ENCODE measurements at regions not wholly inside any gene's neighbourhood (a gene's known extent, or its start where the extent isn't known, plus 50 kb on each side); places are given as distances from the start of the nearest gene placed in this dataset.

- Histone ChIP-seq H4K20me1 (no peaks in the 10 kb centered on the region), H3K9me3 (replicated peaks in 1 of 11) (0 out of 22 replicates have a peak, but pooled peaks cover 0 to 2% (median 0%) of the 10 kb centered on the region in 11 experiments), H3K36me3 (no peaks in the 10 kb centered on the region), H3K4me1 (peaks cover 0 to 12% (median 0%) of the 10 kb centered on the region in 10 experiments; a peak in 2 of 20 replicates), H3K4me3 (no peak overlapping the region), H3K9ac (no peak overlapping the region), H3K4me2 (no peak overlapping the region), H3K27me3 (no peaks in the 10 kb centered on the region), H3K27ac (no peak overlapping the region)
- TF ChIP-seq Cebpa-rat (IDR thresholded peaks at IDR 0.05), result no peak
Measured at GRCh38 chr19:34596115-34596514, 80.8 kb downstream of the SCGB2B2 start.

GRCh38 chr19:34595683-34596082, 81.3 kb downstream of the SCGB2B2 start:
- Histone ChIP-seq H3K27ac (no peak overlapping the region), H3K4me2 (no peak overlapping the region), H3K36me3 (no peaks in the 10 kb centered on the region), H3K4me3 (no peak overlapping the region), H3K4me1 (peaks cover 0 to 12% (median 0%) of the 10 kb centered on the region in 10 experiments; a peak in 2 of 20 replicates), H3K9ac (no peak overlapping the region), H3K9me3 (replicated peaks in 1 of 11) (0 out of 22 replicates have a peak, but pooled peaks cover 0 to 3% (median 0%) of the 10 kb centered on the region in 11 experiments), H3K27me3 (no peaks in the 10 kb centered on the region), H4K20me1 (no peaks in the 10 kb centered on the region)
- TF ChIP-seq Cebpa-rat (IDR thresholded peaks at IDR 0.05), result no peak

- no peak overlapping the region for H3K9ac ChIP-seq
- no peak overlapping the region for H3K4me2 ChIP-seq
- H3K9me3 ChIP-seq (replicated peaks in 1 of 11), result peaks cover 0 to 8% (median 0%) of the 10 kb centered on the region in 11 experiments; a peak in 1 of 22 replicates
- no peak overlapping the region for H3K4me3 ChIP-seq
- no peaks in the 10 kb centered on the region for H3K36me3 ChIP-seq
- H3K27me3 ChIP-seq, result no peaks in the 10 kb centered on the region
- no peak overlapping the region for H3K27ac ChIP-seq
- TF ChIP-seq Cebpa-rat (IDR thresholded peaks at IDR 0.05), result no peak
- peaks cover 0 to 7% (median 0%) of the 10 kb centered on the region in 10 experiments; a peak in 6 of 20 replicates for H3K4me1 ChIP-seq
- H4K20me1 ChIP-seq, result no peaks in the 10 kb centered on the region
Measured at GRCh38 chr19:34590228-34590627, 86.7 kb downstream of the SCGB2B2 start.

GRCh38 chr19:34589730-34590129, 87.2 kb downstream of the SCGB2B2 start:
- Histone ChIP-seq H3K9ac (no peak overlapping the region), H3K27me3 (no peaks in the 10 kb centered on the region), H3K4me2 (no peak overlapping the region), H3K4me3 (no peak overlapping the region), H3K27ac (no peak overlapping the region), H4K20me1 (no peaks in the 10 kb centered on the region), H3K4me1 (peaks cover 0 to 7% (median 0%) of the 10 kb centered on the region in 10 experiments; a peak in 6 of 20 replicates), H3K36me3 (no peaks in the 10 kb centered on the region), H3K9me3 (replicated peaks in 1 of 11) (peaks cover 0 to 8% (median 0%) of the 10 kb centered on the region in 11 experiments; a peak in 1 of 22 replicates)
- no peak for TF ChIP-seq Cebpa-rat (IDR thresholded peaks at IDR 0.05)

- Histone ChIP-seq H3K4me2 (peak overlapping the region in 2 of 11 experiments; percentile 39 to 46; a peak in 3 of 22 replicates), H4K20me1 (no peaks in the 10 kb centered on the region), H3K9ac (no peak overlapping the region), H3K36me3 (no peaks in the 10 kb centered on the region), H3K9me3 (replicated peaks in 1 of 11) (peaks cover 0 to 8% (median 0%) of the 10 kb centered on the region in 11 experiments; a peak in 3 of 22 replicates), H3K4me3 (no peak overlapping the region), H3K27ac (no peak overlapping the region), H3K4me1 (peaks cover 0 to 7% (median 0%) of the 10 kb centered on the region in 10 experiments; a peak in 6 of 20 replicates), H3K27me3 (no peaks in the 10 kb centered on the region)
- no peak for TF ChIP-seq Cebpa-rat (IDR thresholded peaks at IDR 0.05)
Measured at GRCh38 chr19:34588846-34589245, 88.1 kb downstream of the SCGB2B2 start.

- Histone ChIP-seq H3K4me3 (no peak overlapping the region), H3K27ac (no peak overlapping the region), H3K9ac (no peak overlapping the region), H3K4me2 (peak overlapping the region in 5 of 11 experiments; percentile 14 to 46 (median 39); a peak in 4 of 22 replicates), H3K27me3 (no peaks in the 10 kb centered on the region), H3K36me3 (no peaks in the 10 kb centered on the region), H4K20me1 (no peaks in the 10 kb centered on the region), H3K9me3 (replicated peaks in 1 of 11) (peaks cover 0 to 8% (median 0%) of the 10 kb centered on the region in 11 experiments; a peak in 3 of 22 replicates), H3K4me1 (peaks cover 0 to 7% (median 0%) of the 10 kb centered on the region in 10 experiments; a peak in 6 of 20 replicates)
- TF ChIP-seq Cebpa-rat (IDR thresholded peaks at IDR 0.05), result no peak
Measured at GRCh38 chr19:34588249-34588648, 88.7 kb downstream of the SCGB2B2 start.

GRCh38 chr19:34580408-34580807, 96.6 kb downstream of the SCGB2B2 start:
- Histone ChIP-seq H3K27me3 (no peaks in the 10 kb centered on the region), H3K4me3 (no peak overlapping the region), H3K4me1 (peaks cover 0 to 7% (median 0%) of the 10 kb centered on the region in 10 experiments; a peak in 2 of 20 replicates), H3K36me3 (no peaks in the 10 kb centered on the region), H4K20me1 (no peaks in the 10 kb centered on the region), H3K9ac (no peak overlapping the region), H3K27ac (no peak overlapping the region), H3K4me2 (no peak overlapping the region), H3K9me3 (replicated peaks in 1 of 11) (peaks cover 0 to 14% (median 8%) of the 10 kb centered on the region in 11 experiments; a peak in 20 of 22 replicates)
- no peak for TF ChIP-seq Cebpa-rat (IDR thresholded peaks at IDR 0.05)

- Histone ChIP-seq H3K36me3 (no peaks in the 10 kb centered on the region), H4K20me1 (no peaks in the 10 kb centered on the region), H3K9me3 (replicated peaks in 1 of 11) (peaks cover 3 to 18% (median 12%) of the 10 kb centered on the region in 11 experiments; a peak in 21 of 22 replicates), H3K4me3 (no peak overlapping the region), H3K4me2 (no peak overlapping the region), H3K4me1 (peaks cover 0 to 7% (median 0%) of the 10 kb centered on the region in 10 experiments; a peak in 2 of 20 replicates), H3K27ac (no peak overlapping the region), H3K9ac (no peak overlapping the region), H3K27me3 (no peaks in the 10 kb centered on the region)
- no peak for TF ChIP-seq Cebpa-rat (IDR thresholded peaks at IDR 0.05)
Measured at GRCh38 chr19:34580055-34580336, 97.0 kb downstream of the SCGB2B2 start.

GRCh38 chr19:34579281-34580054, 97.5 kb downstream of the SCGB2B2 start:
- no peak overlapping the region for H3K27ac ChIP-seq
- peaks cover 0 to 7% (median 0%) of the 10 kb centered on the region in 10 experiments; a peak in 2 of 20 replicates for H3K4me1 ChIP-seq
- H3K9me3 ChIP-seq (replicated peaks in 1 of 11), result peaks cover 8 to 23% (median 18%) of the 10 kb centered on the region in 11 experiments; a peak in 21 of 22 replicates
- no peak overlapping the region for H3K4me3 ChIP-seq
- H3K9ac ChIP-seq, result no peak overlapping the region
- H3K4me2 ChIP-seq, result no peak overlapping the region
- H3K27me3 ChIP-seq, result no peaks in the 10 kb centered on the region
- H4K20me1 ChIP-seq, result no peaks in the 10 kb centered on the region
- no peaks in the 10 kb centered on the region for H3K36me3 ChIP-seq
- TF ChIP-seq Cebpa-rat (IDR thresholded peaks at IDR 0.05), result no peak
